ENCODE measurements at regions not wholly inside any gene's neighbourhood (a gene's known extent, or its start where the extent isn't known, plus 50 kb on each side); places are given as distances from the start of the nearest gene placed in this dataset.
A peak's percentile ranks its signal among the peaks of the same experiment; 100 is the strongest.

DNA sequence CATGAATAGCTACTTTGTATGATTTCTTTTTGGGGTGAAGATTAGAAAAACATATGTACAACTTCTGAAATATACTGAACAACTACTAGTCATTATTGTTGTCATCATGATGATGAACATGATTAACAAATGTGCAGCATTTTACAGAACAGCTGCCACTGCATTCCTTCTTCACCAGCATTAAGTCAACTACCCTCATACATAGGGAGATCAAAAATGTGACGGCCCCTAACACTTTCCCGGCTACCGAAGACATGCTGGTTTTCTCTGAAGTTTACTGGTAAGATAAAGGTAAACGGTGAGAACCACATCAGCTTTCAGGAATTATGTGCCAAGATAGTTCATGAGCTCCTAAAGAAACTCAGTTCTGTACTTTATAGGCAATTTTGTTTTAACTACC is 121.0 kb upstream of the LRATD1 start (continued):
- no peak for TF ChIP-seq NFYB (CRISPR knock-in tag; conservative IDR thresholded peaks at IDR 0.05; ENCODE audit: low read depth)
- TF ChIP-seq GRHL2 (CRISPR knock-in tag; IDR thresholded peaks at IDR 0.05; ENCODE audit: insufficient replicate concordance, severe bottlenecking) = no peak
- no peak for TF ChIP-seq HMGA2 (CRISPR knock-in tag; IDR thresholded peaks at IDR 0.05)
- no peak for TF ChIP-seq NR1H2 (CRISPR knock-in tag; IDR thresholded peaks at IDR 0.05)
- no peak for TF ChIP-seq ATF2 (CRISPR knock-in tag; IDR thresholded peaks at IDR 0.05; ENCODE audit: borderline replicate concordance, low read depth)

GRCh38 chr2:14513903-14514302 is 118.6 kb upstream of the LRATD1 start:
- Mint-ChIP-seq H3K4me3 (no peak overlapping the region), H3K27ac (no peak overlapping the region), H3K36me3 (peaks cover 6% of the 10 kb centered on the region), H3K9me3 (peaks cover 13% of the 10 kb centered on the region), H3K27me3 (ENCODE audit: low read depth) (no peaks in the 10 kb centered on the region; the same call in 1 of the 2 replicates), H3K4me1 (peaks cover 15% of the 10 kb centered on the region)
- ChIA-PET POLR2A (no interaction called here), CTCF (no interaction called here)
- ATAC-seq (peak; percentile 90), DNase-seq (ENCODE audit: low spot score) (no peak)
- TF ChIP-seq SMAD4 (CRISPR knock-in tag; IDR thresholded peaks at IDR 0.05) = no peak
- TF ChIP-seq ZNF423 (CRISPR knock-in tag; IDR thresholded peaks at IDR 0.05) = peak; percentile 52; the same call in 1 of the 2 replicates

- TF ChIP-seq KAT7 (CRISPR knock-in tag; IDR thresholded peaks at IDR 0.05; ENCODE audit: borderline replicate concordance) = no peak
- no peak for TF ChIP-seq SP1 (CRISPR knock-in tag; conservative IDR thresholded peaks at IDR 0.05)
- TF ChIP-seq FOXK1 (CRISPR knock-in tag; IDR thresholded peaks at IDR 0.05) = no peak
- no peak for TF ChIP-seq JUN (CRISPR knock-in tag; IDR thresholded peaks at IDR 0.05)
- TF ChIP-seq, protein P1, sequence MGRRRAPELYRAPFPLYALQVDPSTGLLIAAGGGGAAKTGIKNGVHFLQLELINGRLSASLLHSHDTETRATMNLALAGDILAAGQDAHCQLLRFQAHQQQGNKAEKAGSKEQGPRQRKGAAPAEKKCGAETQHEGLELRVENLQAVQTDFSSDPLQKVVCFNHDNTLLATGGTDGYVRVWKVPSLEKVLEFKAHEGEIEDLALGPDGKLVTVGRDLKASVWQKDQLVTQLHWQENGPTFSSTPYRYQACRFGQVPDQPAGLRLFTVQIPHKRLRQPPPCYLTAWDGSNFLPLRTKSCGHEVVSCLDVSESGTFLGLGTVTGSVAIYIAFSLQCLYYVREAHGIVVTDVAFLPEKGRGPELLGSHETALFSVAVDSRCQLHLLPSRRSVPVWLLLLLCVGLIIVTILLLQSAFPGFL (CRISPR knock-in tag; IDR thresholded peaks at IDR 0.05; ENCODE audit: borderline replicate concordance) = no peak
- TF ChIP-seq ATF2 (CRISPR knock-in tag; IDR thresholded peaks at IDR 0.05; ENCODE audit: borderline replicate concordance, low read depth) = no peak
- no peak for TF ChIP-seq GRHL2 (CRISPR knock-in tag; IDR thresholded peaks at IDR 0.05; ENCODE audit: insufficient replicate concordance, severe bottlenecking)
- no peak for TF ChIP-seq NR3C1 (CRISPR knock-in tag; conservative IDR thresholded peaks at IDR 0.05; ENCODE audit: low read depth)
- no peak for TF ChIP-seq HMGA2 (CRISPR knock-in tag; IDR thresholded peaks at IDR 0.05)
- no peak for TF ChIP-seq NR2C2 (CRISPR knock-in tag; IDR thresholded peaks at IDR 0.05)
- no peak for TF ChIP-seq PRRX2 (CRISPR knock-in tag; IDR thresholded peaks at IDR 0.05)
- no peak for TF ChIP-seq PRDM15 (CRISPR knock-in tag; IDR thresholded peaks at IDR 0.05)
- Mint-ChIP-seq H3K36me3 (no peaks in the 10 kb centered on the region), H3K9me3 (peaks cover 5% of the 10 kb centered on the region), H3K27ac (no peak overlapping the region), H3K27me3 (ENCODE audit: low read depth) (no peaks in the 10 kb centered on the region; the same call in 1 of the 2 replicates), H3K4me3 (no peak overlapping the region), H3K4me1 (peaks cover 15% of the 10 kb centered on the region)
- ChIA-PET POLR2A (no interaction called here), CTCF (interaction anchor here (1.1 kb wide), 1 partner anchor 118 kb away, joined by 3 read pairs; no protein-coding TSS in a partner anchor)
- DNase-seq (ENCODE audit: low spot score) (no peak), ATAC-seq (no peak)
Observed at GRCh38 chr2:14516844-14517243, 115.7 kb upstream of the LRATD1 start.

Data from WTC11 (cell line).